Endodermal cell (in vitro differentiated cells): ENCODE measurements at regions not wholly inside any gene's neighbourhood (a gene's known extent, or its start where the extent isn't known, plus 50 kb on each side); places are given as distances from the start of the nearest gene placed in this dataset.

ENCODE experiments used
- DNase-seq: peaks from one replicate; pipeline ENCODE4 v3.0.0-alpha.2; 2017
- H3K27ac ChIP-seq: 2 replicates; pipeline ENCODE4 v1.5.1; 2013; ENCODE audit warnings: mild to moderate bottlenecking, low read depth, low read length, moderate library complexity
- H3K27me3 ChIP-seq: 2 replicates; pipeline ENCODE4 v1.6.1; 2013; ENCODE audit warnings: mild to moderate bottlenecking, low read length, moderate library complexity; ENCODE audit not compliant: insufficient read depth, control insufficient read depth, poor library complexity, severe bottlenecking
- H3K36me3 ChIP-seq: 2 replicates; pipeline ENCODE4 v1.7.0; 2013; ENCODE audit warnings: mild to moderate bottlenecking, low read length, moderate library complexity; ENCODE audit not compliant: control insufficient read depth, insufficient read depth
- H3K4me1 ChIP-seq: one replicate; pipeline ENCODE4 v1.7.0; 2013; ENCODE audit warnings: low read length; ENCODE audit not compliant: control insufficient read depth, insufficient read depth
- H3K4me3 ChIP-seq: 2 replicates; pipeline ENCODE4 v1.5.1; 2013; ENCODE audit warnings: mild to moderate bottlenecking, low read length, moderate library complexity
- H3K9ac ChIP-seq: 2 replicates; pipeline ENCODE4 v1.6.1; 2013; ENCODE audit warnings: mild to moderate bottlenecking, low read length, moderate library complexity; ENCODE audit not compliant: poor library complexity, severe bottlenecking; ENCODE audit errors: extremely low read depth
- H3K9me3 ChIP-seq: 2 replicates; pipeline ENCODE4 v1.6.1; 2013; ENCODE audit warnings: mild to moderate bottlenecking, low read length, moderate library complexity; ENCODE audit not compliant: control insufficient read depth
- H3K27ac Mint-ChIP-seq: 2 replicates; pipeline ENCODE4 v1.8.0; 2020; ENCODE audit warnings: mixed read lengths
- H3K27me3 Mint-ChIP-seq: 2 replicates; pipeline ENCODE4 v1.8.0; 2021; ENCODE audit warnings: mild to moderate bottlenecking, mixed read lengths; ENCODE audit not compliant: insufficient read depth
- H3K36me3 Mint-ChIP-seq: 2 replicates; pipeline ENCODE4 v1.8.0; 2020; ENCODE audit warnings: low read depth, mixed read lengths
- H3K4me1 Mint-ChIP-seq: 2 replicates; pipeline ENCODE4 v1.8.0; 2020; ENCODE audit warnings: mixed read lengths
- H3K4me3 Mint-ChIP-seq: 2 replicates; pipeline ENCODE4 v1.8.0; 2020; ENCODE audit warnings: mild to moderate bottlenecking, moderate library complexity, mixed read lengths
- H3K9me3 Mint-ChIP-seq: 2 replicates; pipeline ENCODE4 v1.8.0; 2020; ENCODE audit warnings: mild to moderate bottlenecking, mixed read lengths
- WGBS, 2 experiments: methylation state at CpG; one replicate each; pipeline versions ENCODE4 v1.1.5 to v1.1.7; 2013; ENCODE audit warnings: missing lambda C conversion rate in 2 of 2, mixed read lengths in 1 of 2; ENCODE audit not compliant: insufficient coverage in 1 of 2, insufficient read length in 1 of 2; 5-methylcytosine and 5-hydroxymethylcytosine counted together
- TF ChIP-seq, protein P1 (sequence below): fragments of 200-600 bp; sonication (generic); conservative IDR thresholded peaks from 2 replicates; pipeline ENCODE4 v1.5.0; 2021; ENCODE audit warnings: antibody characterized with exemption, mild to moderate bottlenecking

DNA sequence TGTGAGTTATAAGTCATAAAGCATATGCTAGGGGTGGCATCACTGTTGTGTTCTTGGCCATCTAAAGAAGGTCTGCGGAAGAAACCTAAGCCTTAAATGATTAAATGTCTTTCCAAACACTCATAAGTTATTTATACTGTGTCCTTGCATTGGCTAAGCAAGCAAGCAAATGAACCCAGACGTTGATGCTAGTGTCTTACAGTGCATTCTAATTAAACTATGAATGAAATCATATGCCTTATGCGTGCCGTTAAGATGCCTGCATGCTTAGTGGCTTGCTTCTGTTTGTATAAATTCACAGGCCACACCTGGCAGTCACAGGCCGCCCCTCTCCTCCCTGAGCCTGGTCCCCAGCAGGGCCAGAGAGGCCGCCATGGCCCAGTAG, 49.9 kb downstream of the RIN2 start:
- Histone ChIP-seq H3K4me3 (no peak overlapping the region), H3K27me3 (no peaks in the 10 kb centered on the region), H3K9me3 (peaks cover 12% of the 10 kb centered on the region), H3K9ac (no peak overlapping the region), H3K4me1 (no peaks in the 10 kb centered on the region), H3K27ac (no peak overlapping the region), H3K36me3 (peaks cover 5% of the 10 kb centered on the region)
- TF ChIP-seq, protein P1, sequence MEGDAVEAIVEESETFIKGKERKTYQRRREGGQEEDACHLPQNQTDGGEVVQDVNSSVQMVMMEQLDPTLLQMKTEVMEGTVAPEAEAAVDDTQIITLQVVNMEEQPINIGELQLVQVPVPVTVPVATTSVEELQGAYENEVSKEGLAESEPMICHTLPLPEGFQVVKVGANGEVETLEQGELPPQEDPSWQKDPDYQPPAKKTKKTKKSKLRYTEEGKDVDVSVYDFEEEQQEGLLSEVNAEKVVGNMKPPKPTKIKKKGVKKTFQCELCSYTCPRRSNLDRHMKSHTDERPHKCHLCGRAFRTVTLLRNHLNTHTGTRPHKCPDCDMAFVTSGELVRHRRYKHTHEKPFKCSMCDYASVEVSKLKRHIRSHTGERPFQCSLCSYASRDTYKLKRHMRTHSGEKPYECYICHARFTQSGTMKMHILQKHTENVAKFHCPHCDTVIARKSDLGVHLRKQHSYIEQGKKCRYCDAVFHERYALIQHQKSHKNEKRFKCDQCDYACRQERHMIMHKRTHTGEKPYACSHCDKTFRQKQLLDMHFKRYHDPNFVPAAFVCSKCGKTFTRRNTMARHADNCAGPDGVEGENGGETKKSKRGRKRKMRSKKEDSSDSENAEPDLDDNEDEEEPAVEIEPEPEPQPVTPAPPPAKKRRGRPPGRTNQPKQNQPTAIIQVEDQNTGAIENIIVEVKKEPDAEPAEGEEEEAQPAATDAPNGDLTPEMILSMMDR = no peak
- Mint-ChIP-seq H3K27me3 (no peaks in the 10 kb centered on the region), H3K36me3 (peaks cover 41% of the 10 kb centered on the region), H3K27ac (no peak overlapping the region), H3K9me3 (peaks cover 14% of the 10 kb centered on the region), H3K4me3 (no peak overlapping the region), H3K4me1 (peaks cover 6% of the 10 kb centered on the region)
- WGBS, 2 experiments = 54 to 73% methylated on average over 3 to 6 of the region's 6 CpGs
- no peak for DNase-seq

DNA sequence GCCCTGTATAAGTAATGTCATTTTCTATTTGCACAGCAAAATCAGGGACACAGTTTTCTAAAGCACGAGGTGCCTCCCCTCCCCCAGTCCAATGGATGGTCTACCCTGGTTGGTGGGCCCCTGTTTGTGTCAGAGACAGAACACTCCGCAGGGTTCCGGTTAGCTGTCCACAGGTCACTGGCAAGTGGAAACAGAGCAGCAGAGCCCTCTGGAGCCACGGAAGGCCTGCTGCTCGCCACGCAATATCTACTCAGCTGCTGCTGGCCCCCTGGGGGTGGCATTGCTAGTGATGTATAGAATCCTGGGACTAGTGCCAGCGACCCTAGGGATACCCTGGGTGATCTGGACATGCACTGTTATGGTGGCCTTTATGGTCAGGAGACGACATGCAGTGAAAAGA, 50.4 kb downstream of the RIN2 start:
- Histone ChIP-seq H3K9me3 (peaks cover 7% of the 10 kb centered on the region), H3K27me3 (no peaks in the 10 kb centered on the region), H3K27ac (no peak overlapping the region), H3K9ac (no peak overlapping the region), H3K36me3 (peaks cover 5% of the 10 kb centered on the region), H3K4me3 (no peak overlapping the region), H3K4me1 (no peaks in the 10 kb centered on the region)
- H3K4me3 Mint-ChIP-seq = no peak overlapping the region
- TF ChIP-seq, protein P1 = no peak
- peaks cover 6% of the 10 kb centered on the region for H3K4me1 Mint-ChIP-seq
- H3K9me3 Mint-ChIP-seq = peaks cover 9% of the 10 kb centered on the region
- DNase-seq = no peak
- H3K36me3 Mint-ChIP-seq = peaks cover 35% of the 10 kb centered on the region
- no peak overlapping the region for H3K27ac Mint-ChIP-seq
- 95 to 97% methylated on average over 4 to 8 of the region's 8 CpGs for WGBS, 2 experiments
- no peaks in the 10 kb centered on the region for H3K27me3 Mint-ChIP-seq

DNA sequence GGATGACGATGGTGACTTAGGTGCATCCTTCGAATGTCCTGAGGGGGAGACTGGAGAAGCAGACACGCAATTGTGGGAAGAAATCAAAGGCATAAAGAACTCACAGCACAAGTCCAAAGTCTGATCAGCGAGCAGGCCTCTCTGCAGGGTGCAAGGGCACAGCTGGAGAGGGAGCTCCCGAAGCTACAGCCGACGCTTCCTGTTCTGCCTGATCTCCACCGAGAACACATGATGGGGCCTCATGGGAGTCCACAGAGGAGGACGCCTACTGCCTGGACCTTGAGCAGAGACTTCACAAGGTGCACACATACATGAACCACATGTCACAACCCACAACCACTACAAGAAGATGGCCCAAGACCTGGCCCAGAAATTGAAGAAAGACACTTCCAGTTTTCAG, 51.4 kb downstream of the RIN2 start:
- H3K36me3 Mint-ChIP-seq = peaks cover 33% of the 10 kb centered on the region

More for the DNA sequence above, 51.4 kb downstream of the RIN2 start:
- DNase-seq = no peak
- Mint-ChIP-seq H3K27ac (no peak overlapping the region), H3K4me1 (no peaks in the 10 kb centered on the region), H3K4me3 (no peak overlapping the region), H3K9me3 (peaks cover 9% of the 10 kb centered on the region), H3K27me3 (no peaks in the 10 kb centered on the region)
- TF ChIP-seq, protein P1 = no peak
- H3K27ac ChIP-seq = no peak overlapping the region
- peaks cover 5% of the 10 kb centered on the region for H3K36me3 ChIP-seq
- H3K4me3 ChIP-seq = no peak overlapping the region
- no peaks in the 10 kb centered on the region for H3K27me3 ChIP-seq
- no peaks in the 10 kb centered on the region for H3K4me1 ChIP-seq
- WGBS, 2 experiments = 95 to 96% methylated on average over 4 to 9 of the region's 9 CpGs
- no peak overlapping the region for H3K9ac ChIP-seq
- peaks cover 7% of the 10 kb centered on the region for H3K9me3 ChIP-seq
